Ureter (tissue), 1 donor: ENCODE measurements at regions not wholly inside any gene's neighbourhood (a gene's known extent, or its start where the extent isn't known, plus 50 kb on each side); places are given as distances from the start of the nearest gene placed in this dataset.

ENCODE experiments used
- DNase-seq: peaks from one replicate; pipeline ENCODE4 v3.0.0-alpha.2; 2020; ENCODE audit warnings: low spot score
- donor health status: DM: yes; HTN: yes; CAD: no.

DNA sequence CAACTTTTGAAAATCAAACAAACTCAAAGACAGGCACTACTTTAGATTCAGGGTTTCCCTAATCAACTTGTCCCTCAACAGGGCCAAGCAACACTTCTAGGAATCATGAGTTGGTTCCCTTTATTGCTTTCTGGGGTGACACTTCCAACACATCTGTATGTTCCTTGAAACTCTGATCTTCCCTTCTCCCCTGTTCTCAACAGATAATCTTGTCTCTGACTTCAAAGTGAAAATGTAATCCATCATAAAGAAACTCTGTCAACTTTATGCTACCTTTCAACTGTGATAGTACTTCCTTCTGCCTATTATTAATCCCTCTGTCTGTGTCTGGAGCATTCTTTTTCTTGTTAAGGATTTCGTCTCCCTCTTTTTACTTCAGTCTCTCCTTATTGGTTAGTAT lies 250.1 kb upstream of the MEF2C start:
- DNase-seq = no peak

- DNase-seq = no peak
These were observed 247.9 kb upstream of the MEF2C start for GRCh38 chr5:89130851-89131250.

DNA sequence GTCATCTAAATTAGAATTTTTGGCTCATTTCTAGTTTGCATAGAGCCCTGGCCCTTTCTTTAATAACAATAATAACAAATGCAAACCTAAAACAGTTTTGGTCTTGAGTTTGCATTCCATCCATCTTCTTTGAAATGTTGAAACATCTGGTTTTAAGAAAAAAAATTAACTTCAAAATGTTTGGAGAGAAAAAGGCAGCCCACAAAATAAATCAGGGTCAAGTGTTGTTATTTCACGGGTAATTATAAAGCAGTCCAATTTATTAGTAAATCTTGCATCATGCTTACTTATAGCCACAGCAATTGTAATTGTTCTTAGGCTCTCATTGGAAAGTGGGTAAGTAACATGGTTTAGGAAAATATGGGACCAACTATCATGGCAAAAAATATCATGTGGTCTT lies 247.0 kb upstream of the MEF2C start:
- no peak for DNase-seq

- no peak for DNase-seq
These were observed 246.1 kb upstream of the MEF2C start for GRCh38 chr5:89128906-89129625.

DNA sequence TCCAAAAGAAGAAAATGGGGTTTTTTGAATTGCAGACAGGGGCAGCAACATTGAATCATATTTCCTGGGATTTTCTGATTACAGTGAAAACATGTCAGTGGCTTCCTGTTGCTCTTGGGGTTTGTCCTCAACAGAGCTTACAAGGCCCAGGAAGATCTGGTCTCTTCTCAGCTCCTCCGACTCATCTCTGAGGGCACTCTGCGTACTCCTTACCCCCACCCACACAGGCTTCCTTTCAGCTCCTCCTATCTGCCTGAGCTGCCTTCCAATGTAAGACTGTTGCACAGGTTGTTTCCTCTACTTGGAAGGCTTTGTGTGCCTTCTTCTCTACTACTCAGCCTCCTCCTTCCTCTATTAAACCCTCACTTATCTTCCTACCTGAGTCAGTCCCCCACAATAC lies 245.1 kb upstream of the MEF2C start:
- DNase-seq = no peak

DNA sequence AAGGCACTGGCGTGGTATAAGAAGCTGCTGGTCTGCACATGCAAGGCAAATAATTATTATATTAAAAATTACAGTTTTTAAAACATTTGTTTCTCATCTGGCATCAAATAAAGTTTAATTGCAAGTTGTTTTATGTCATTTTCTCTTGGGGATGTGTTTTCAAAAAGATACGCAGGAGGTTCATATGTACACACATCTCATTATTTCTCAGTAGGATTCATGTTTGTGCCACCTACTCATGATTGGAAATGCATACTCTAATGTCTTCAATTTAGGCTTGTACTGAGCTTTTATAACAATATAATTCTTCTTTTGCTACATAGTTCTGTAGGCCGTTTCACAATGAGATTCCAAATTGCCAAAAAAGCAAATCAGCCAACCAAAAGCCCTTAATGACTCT lies 244.2 kb upstream of the MEF2C start:
- no peak for DNase-seq

DNA sequence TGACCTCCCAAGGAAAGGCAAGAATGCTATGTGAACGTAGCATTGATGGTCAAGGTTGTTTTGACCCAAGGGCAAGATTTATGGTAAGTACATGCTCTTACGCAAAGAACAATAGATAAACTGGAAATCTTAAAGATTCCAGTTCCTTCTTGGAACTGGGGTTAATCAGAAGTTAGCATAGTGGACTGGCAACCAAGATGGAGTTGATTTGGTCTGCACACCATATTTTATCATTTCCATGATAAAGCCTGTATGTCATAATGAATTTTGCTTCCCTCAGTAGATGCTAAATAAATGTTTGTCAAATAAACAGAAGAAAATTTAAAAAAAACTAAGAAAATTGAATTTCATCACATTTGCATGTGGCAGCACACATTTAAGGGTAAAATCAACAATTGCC lies 242.4 kb upstream of the MEF2C start:
- no peak for DNase-seq

DNA sequence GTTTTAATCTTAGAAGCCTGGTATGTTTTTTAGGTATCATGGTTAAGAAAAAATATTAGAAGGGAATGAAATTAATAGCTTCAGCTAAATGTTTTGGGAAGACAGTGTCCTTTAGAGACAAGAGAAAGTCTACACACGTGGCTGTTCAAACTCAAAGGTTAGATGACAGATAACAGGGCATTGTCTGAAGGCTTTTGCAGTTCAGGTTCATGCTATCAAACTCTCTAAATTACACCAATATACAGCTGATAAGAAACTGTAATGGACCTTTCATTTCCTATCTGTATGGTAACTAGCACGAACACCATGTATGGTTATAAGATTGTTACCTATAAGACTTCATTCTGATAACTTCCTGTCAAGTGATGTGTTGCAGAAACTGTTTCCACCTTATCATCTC lies 240.6 kb upstream of the MEF2C start:
- no peak for DNase-seq

GRCh38 chr5:89120719-89121118 lies 237.7 kb upstream of the MEF2C start:
- DNase-seq = no peak

GRCh38 chr5:89117124-89117644 lies 234.2 kb upstream of the MEF2C start:
- DNase-seq = no peak

DNA sequence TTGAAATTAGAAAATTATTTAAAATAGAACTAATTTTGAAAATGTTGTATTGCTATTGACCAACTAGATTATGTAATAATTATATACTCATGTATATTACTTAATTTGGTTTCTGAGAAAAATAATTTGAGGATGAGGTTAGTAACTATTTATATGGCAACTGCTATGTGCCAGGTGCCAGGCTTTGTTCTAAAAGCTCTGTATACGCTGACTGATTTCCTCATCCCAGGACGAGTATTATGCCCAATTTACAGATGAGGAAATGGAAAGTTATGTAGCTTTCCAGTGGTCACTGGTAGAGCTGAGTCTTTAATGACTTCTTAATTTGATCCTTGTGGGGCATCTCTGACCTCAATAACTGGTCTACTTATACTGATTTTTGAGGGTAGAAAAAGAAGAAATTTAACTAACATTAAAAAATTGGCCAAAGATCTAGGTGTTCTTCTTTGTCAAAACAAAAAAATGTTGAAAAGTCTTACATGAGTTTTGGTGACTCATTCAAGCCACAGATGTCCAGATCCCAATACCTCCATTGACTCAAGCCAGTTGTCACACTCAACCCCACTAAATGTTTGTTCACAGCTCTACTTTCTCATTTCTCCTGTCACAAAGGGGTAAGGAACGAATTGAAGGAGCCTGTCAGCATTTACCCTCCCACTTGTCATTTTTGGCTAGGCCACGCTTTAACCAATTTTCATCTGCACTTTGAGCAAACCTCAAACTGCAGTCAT lies 228.1 kb upstream of the MEF2C start:
- DNase-seq = no peak

DNA sequence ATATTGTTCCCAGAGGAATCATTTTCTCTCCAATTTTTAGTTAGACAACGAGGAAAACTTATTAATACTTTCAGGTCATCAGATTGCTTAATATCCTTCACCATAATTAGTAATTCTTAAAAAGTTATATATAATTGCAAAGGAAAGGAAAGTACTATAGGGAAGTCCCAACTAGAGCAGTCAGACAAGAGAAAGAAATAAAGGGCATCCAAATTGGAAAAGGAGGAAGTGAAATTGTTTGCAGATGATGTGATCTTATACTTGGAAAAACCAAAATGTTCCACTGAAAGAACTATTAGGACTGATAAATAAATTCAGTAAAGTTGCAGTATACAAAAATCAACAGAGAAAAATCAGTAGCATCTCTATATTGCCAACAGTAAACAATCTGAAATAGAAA lies 223.5 kb upstream of the MEF2C start:
- no peak for DNase-seq

DNA sequence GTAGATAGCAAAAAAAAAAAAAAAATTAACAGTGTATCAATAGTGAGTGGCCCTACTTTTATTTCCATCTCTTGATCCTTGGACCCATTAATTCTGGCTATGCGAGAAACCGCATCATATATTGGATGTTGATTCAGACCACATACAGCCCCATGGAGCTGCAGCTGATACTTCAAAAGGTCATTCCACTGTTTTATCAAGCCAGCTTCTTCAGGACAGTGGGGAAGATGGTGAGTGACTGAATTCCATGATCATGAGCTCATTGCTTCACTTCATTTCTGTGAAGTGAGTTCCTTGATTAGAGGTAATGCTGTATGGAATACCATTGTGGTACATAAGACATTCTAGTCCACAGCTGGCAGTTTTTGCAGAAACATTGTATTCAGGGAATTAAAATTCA lies 222.9 kb upstream of the MEF2C start:
- no peak for DNase-seq

GRCh38 chr5:89105171-89105695 lies 222.2 kb upstream of the MEF2C start:
- no peak for DNase-seq

DNA sequence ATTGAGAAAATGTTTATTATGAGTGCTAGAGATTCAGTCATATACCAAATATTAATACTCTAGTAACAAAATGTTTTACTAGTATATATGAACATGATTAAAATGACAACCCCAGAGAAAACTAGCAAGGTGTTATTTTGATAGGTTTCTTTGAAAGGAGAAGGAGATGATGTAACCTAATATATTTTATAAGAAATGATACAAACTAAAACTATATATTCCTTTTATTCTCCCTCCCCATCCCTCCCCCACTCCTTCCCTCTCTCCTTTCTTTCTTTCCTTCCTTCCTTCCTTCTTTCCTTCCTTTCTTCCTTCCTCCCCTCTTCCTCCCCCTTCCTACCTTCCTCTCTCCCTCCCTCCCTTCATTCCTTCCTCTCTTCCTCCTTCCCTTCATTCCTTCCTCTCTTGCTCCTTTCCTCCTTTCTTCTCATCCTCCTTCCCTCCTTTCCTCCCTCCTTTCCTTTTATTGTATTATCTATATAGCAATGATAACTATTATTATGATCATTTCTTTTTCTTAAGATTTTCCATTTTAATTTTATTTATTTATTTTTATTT lies 215.3 kb upstream of the MEF2C start:
- no peak for DNase-seq

DNA sequence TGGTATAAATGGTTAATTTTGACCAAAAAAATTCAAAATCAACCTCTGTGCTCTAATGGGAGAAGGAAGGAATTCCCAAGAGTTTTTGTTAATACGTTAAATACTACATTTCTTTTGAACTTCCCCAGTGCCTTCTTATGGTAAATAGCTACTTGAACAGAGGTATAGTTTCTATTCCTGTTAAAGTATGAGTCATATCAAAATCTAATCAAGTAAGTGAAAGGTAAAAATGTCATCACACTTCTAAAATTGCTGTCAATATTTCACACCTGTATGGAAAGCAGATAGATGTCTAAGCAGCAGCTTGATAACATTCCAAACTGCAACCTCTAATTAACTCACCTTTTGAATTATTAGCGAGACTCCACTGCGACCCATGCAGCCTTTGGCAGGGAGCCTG lies 214.1 kb upstream of the MEF2C start:
- DNase-seq = no peak

GRCh38 chr5:89095341-89095740 lies 212.4 kb upstream of the MEF2C start:
- no peak for DNase-seq

DNA sequence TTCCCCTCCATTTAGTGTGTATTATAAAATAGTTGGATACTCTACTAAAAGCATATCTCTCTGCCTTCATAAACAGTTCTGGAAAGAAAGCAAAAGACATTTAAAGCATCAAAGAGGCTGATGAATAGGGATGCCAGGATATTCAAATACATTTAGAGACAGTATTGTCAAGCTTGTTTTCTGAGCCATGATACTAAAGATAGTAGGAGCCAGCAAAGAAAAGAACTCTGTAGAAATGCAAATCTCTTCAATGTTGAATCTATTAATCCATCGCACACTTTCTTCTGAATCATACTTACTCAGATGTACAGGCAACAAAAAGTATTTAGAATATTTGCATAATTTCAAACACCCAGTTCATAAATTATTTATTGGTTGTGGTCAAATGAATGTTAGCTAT lies 207.1 kb upstream of the MEF2C start:
- no peak for DNase-seq

GRCh38 chr5:89087551-89088318 lies 204.8 kb upstream of the MEF2C start:
- no peak for DNase-seq

GRCh38 chr5:89087128-89087527 lies 204.1 kb upstream of the MEF2C start:
- no peak for DNase-seq

- no peak for DNase-seq
These were observed 203.6 kb upstream of the MEF2C start for GRCh38 chr5:89086390-89087086.
